HepG2 (cell line): ENCODE measurements at regions not wholly inside any gene's neighbourhood (a gene's known extent, or its start where the extent isn't known, plus 50 kb on each side); places are given as distances from the start of the nearest gene placed in this dataset.

Experiments
- BORCS8-MEF2B ChIP-seq: sonication (generic); formaldehyde crosslinking; IDR thresholded peaks from 2 replicates; pipeline ENCODE4 v1.8.0; 2022; ENCODE audit warnings: mild to moderate bottlenecking, missing genetic modification reagents
- CC2D1A ChIP-seq: sonication (generic); formaldehyde crosslinking; IDR thresholded peaks from 2 replicates; pipeline ENCODE4 v1.8.1; 2023; ENCODE audit warnings: mild to moderate bottlenecking, missing genetic modification reagents
- EHMT2 ChIP-seq: fragments of 200-600 bp; sonication (generic); IDR thresholded peaks from 2 replicates; pipeline ENCODE4 v1.7.0; 2017; ENCODE audit warnings: antibody characterized with exemption, low read depth, low read length, borderline replicate concordance
- EP300 ChIP-seq, 3 experiments: sonication (generic) in 1 of 3; formaldehyde crosslinking in 1 of 3; IDR thresholded peaks; 2 replicates each; pipeline versions ENCODE4 v1.5.1 to v1.6.1; 2011 to 2020; ENCODE audit warnings: low read depth in 2 of 3, low read length in 2 of 3, borderline replicate concordance in 1 of 3, improper control_type of control experiment in 1 of 3, mild to moderate bottlenecking in 1 of 3, missing genetic modification reagents in 1 of 3, moderate library complexity in 1 of 3
- MEIS2 ChIP-seq: sonication (generic); formaldehyde crosslinking; IDR thresholded peaks from 2 replicates; pipeline ENCODE4 v1.9.0; 2021; ENCODE audit warnings: mild to moderate bottlenecking, missing genetic modification reagents
- RNF2 ChIP-seq: fragments of 450-650 bp; conservative IDR thresholded peaks from 2 replicates; pipeline ENCODE4 v1.6.1; 2016; ENCODE audit warnings: low read depth
- ZBTB38 ChIP-seq: sonication (generic); formaldehyde crosslinking; IDR thresholded peaks from 2 replicates; pipeline ENCODE4 v1.5.1; 2020; ENCODE audit warnings: mild to moderate bottlenecking, missing genetic modification reagents
- ZFP36L2 ChIP-seq: sonication (generic); formaldehyde crosslinking; IDR thresholded peaks from 2 replicates; pipeline ENCODE4 v1.4.0; 2020; ENCODE audit warnings: missing genetic modification reagents
- ZFP90 ChIP-seq: sonication (generic); formaldehyde crosslinking; IDR thresholded peaks from 2 replicates; pipeline ENCODE4 v1.8.0; 2022; ENCODE audit warnings: missing genetic modification reagents, mild to moderate bottlenecking, inconsistent platforms, borderline replicate concordance
- ZFX ChIP-seq: sonication (generic); formaldehyde crosslinking; IDR thresholded peaks from 2 replicates; pipeline ENCODE4 v1.4.0; 2020; ENCODE audit warnings: mild to moderate bottlenecking, low read depth, missing genetic modification reagents, moderate library complexity
- ZNF34 ChIP-seq: sonication (generic); formaldehyde crosslinking; IDR thresholded peaks from 2 replicates; pipeline ENCODE4 v1.4.0; 2020; ENCODE audit warnings: mild to moderate bottlenecking, missing genetic modification reagents, borderline replicate concordance
- ZNF775 ChIP-seq: sonication (generic); formaldehyde crosslinking; IDR thresholded peaks from 2 replicates; pipeline ENCODE4 v1.4.0; 2020; ENCODE audit warnings: missing genetic modification reagents, mild to moderate bottlenecking, moderate library complexity, borderline replicate concordance
- TF ChIP-seq, protein P1 (sequence below): conservative IDR thresholded peaks from 2 replicates; pipeline ENCODE4 v1.6.1; 2018; ENCODE audit warnings: missing genetic modification reagents
- TF ChIP-seq, protein P2 (sequence below): IDR thresholded peaks from 2 replicates; pipeline ENCODE4 v1.6.1; 2018; ENCODE audit warnings: missing genetic modification reagents
- TF ChIP-seq, protein P3 (sequence below): sonication (generic); formaldehyde crosslinking; IDR thresholded peaks from 2 replicates; pipeline ENCODE4 v1.4.0; 2020; ENCODE audit warnings: missing genetic modification reagents, low read depth, mild to moderate bottlenecking, borderline replicate concordance
- TF ChIP-seq, protein P4 (sequence below): sonication (generic); formaldehyde crosslinking; IDR thresholded peaks from 2 replicates; pipeline ENCODE4 v1.4.0; 2020; ENCODE audit warnings: missing genetic modification reagents, borderline replicate concordance
- TF ChIP-seq, protein P5 (sequence below): sonication (generic); formaldehyde crosslinking; IDR thresholded peaks from 2 replicates; pipeline ENCODE4 v1.4.0; 2020; ENCODE audit warnings: missing genetic modification reagents
- TF ChIP-seq, protein P6 (sequence below): sonication (generic); formaldehyde crosslinking; IDR thresholded peaks from 2 replicates; pipeline ENCODE4 v1.4.0; 2020; ENCODE audit warnings: missing genetic modification reagents

DNA sequence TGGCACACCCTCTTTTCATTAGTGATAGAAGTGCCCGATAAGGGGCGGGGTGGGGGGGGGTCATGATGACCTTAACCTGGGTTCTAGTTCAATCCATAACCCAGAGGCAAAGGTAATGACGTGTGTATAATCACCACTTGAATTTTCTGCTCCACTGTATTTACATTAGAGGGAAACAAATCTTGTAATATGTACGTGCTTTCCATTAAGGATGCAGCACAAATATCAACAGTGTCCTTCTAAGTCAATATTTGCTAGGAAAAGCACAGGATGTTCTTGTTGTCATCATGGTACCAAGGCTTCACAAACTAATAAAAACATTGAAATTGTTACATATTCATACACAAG, 121.2 kb upstream of the SLC38A2 start (continued):
- TF ChIP-seq ZFP90 (CRISPR knock-in tag) (no peak), ZFP36L2 (CRISPR knock-in tag) (0 out of 2 replicates have a peak, but pooled peaks have one; percentile 67), ZBTB38 (CRISPR knock-in tag) (no peak), ZNF34 (CRISPR knock-in tag) (no peak), ZNF775 (no peak), EHMT2 (no peak), BORCS8-MEF2B (no peak), MEIS2 (CRISPR knock-in tag) (no peak), CC2D1A (CRISPR knock-in tag) (no peak), RNF2 (no peak), ZFX (CRISPR knock-in tag) (no peak), EP300 (IDR thresholded peaks at IDR 0.05; ENCODE audit: low read depth in 2 of 2, low read length in 2 of 2) (peak in 1 of 2 experiments; percentile 98; a peak in 2 of 4 replicates), EP300 (CRISPR knock-in tag; IDR thresholded peaks at IDR 0.05; ENCODE audit: borderline replicate concordance) (peak; percentile 90)
- TF ChIP-seq, protein P1, sequence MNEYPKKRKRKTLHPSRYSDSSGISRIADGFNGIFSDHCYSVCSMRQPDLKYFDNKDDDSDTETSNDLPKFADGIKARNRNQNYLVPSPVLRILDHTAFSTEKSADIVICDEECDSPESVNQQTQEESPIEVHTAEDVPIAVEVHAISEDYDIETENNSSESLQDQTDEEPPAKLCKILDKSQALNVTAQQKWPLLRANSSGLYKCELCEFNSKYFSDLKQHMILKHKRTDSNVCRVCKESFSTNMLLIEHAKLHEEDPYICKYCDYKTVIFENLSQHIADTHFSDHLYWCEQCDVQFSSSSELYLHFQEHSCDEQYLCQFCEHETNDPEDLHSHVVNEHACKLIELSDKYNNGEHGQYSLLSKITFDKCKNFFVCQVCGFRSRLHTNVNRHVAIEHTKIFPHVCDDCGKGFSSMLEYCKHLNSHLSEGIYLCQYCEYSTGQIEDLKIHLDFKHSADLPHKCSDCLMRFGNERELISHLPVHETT (CRISPR knock-in tag): no peak
- TF ChIP-seq, protein P2, sequence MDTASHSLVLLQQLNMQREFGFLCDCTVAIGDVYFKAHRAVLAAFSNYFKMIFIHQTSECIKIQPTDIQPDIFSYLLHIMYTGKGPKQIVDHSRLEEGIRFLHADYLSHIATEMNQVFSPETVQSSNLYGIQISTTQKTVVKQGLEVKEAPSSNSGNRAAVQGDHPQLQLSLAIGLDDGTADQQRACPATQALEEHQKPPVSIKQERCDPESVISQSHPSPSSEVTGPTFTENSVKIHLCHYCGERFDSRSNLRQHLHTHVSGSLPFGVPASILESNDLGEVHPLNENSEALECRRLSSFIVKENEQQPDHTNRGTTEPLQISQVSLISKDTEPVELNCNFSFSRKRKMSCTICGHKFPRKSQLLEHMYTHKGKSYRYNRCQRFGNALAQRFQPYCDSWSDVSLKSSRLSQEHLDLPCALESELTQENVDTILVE (CRISPR knock-in tag): no peak
- TF ChIP-seq, protein P3, sequence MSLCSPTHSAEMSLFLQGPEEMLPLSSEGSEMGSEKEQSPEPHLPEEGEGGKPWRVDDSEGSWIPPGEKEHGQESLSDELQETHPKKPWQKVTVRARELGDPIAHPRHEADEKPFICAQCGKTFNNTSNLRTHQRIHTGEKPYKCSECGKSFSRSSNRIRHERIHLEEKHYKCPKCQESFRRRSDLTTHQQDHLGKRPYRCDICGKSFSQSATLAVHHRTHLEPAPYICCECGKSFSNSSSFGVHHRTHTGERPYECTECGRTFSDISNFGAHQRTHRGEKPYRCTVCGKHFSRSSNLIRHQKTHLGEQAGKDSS: 0 out of 2 replicates have a peak, but pooled peaks have one; percentile 32
- TF ChIP-seq, protein P4, sequence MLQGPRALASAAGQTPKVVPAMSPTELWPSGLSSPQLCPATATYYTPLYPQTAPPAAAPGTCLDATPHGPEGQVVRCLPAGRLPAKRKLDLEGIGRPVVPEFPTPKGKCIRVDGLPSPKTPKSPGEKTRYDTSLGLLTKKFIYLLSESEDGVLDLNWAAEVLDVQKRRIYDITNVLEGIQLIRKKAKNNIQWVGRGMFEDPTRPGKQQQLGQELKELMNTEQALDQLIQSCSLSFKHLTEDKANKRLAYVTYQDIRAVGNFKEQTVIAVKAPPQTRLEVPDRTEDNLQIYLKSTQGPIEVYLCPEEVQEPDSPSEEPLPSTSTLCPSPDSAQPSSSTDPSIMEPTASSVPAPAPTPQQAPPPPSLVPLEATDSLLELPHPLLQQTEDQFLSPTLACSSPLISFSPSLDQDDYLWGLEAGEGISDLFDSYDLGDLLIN (CRISPR knock-in tag): no peak
- TF ChIP-seq, protein P5, sequence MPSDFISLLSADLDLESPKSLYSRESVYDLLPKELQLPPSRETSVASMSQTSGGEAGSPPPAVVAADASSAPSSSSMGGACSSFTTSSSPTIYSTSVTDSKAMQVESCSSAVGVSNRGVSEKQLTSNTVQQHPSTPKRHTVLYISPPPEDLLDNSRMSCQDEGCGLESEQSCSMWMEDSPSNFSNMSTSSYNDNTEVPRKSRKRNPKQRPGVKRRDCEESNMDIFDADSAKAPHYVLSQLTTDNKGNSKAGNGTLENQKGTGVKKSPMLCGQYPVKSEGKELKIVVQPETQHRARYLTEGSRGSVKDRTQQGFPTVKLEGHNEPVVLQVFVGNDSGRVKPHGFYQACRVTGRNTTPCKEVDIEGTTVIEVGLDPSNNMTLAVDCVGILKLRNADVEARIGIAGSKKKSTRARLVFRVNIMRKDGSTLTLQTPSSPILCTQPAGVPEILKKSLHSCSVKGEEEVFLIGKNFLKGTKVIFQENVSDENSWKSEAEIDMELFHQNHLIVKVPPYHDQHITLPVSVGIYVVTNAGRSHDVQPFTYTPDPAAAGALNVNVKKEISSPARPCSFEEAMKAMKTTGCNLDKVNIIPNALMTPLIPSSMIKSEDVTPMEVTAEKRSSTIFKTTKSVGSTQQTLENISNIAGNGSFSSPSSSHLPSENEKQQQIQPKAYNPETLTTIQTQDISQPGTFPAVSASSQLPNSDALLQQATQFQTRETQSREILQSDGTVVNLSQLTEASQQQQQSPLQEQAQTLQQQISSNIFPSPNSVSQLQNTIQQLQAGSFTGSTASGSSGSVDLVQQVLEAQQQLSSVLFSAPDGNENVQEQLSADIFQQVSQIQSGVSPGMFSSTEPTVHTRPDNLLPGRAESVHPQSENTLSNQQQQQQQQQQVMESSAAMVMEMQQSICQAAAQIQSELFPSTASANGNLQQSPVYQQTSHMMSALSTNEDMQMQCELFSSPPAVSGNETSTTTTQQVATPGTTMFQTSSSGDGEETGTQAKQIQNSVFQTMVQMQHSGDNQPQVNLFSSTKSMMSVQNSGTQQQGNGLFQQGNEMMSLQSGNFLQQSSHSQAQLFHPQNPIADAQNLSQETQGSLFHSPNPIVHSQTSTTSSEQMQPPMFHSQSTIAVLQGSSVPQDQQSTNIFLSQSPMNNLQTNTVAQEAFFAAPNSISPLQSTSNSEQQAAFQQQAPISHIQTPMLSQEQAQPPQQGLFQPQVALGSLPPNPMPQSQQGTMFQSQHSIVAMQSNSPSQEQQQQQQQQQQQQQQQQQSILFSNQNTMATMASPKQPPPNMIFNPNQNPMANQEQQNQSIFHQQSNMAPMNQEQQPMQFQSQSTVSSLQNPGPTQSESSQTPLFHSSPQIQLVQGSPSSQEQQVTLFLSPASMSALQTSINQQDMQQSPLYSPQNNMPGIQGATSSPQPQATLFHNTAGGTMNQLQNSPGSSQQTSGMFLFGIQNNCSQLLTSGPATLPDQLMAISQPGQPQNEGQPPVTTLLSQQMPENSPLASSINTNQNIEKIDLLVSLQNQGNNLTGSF (CRISPR knock-in tag): no peak
- TF ChIP-seq, protein P6, sequence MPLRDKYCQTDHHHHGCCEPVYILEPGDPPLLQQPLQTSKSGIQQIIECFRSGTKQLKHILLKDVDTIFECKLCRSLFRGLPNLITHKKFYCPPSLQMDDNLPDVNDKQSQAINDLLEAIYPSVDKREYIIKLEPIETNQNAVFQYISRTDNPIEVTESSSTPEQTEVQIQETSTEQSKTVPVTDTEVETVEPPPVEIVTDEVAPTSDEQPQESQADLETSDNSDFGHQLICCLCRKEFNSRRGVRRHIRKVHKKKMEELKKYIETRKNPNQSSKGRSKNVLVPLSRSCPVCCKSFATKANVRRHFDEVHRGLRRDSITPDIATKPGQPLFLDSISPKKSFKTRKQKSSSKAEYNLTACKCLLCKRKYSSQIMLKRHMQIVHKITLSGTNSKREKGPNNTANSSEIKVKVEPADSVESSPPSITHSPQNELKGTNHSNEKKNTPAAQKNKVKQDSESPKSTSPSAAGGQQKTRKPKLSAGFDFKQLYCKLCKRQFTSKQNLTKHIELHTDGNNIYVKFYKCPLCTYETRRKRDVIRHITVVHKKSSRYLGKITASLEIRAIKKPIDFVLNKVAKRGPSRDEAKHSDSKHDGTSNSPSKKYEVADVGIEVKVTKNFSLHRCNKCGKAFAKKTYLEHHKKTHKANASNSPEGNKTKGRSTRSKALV (CRISPR knock-in tag): no peak
